Gastrocnemius medialis (tissue), 4 donors: ENCODE measurements at regions not wholly inside any gene's neighbourhood (a gene's known extent, or its start where the extent isn't known, plus 50 kb on each side); places are given as distances from the start of the nearest gene placed in this dataset.
"Not testable (repeated sequence)": the region's sequence is repeated elsewhere in the genome, so short reads cannot be mapped to it uniquely, and the experiment has no call there.

Experiments used
- ATAC-seq, 2 donors: fragments of 150-250 bp; one replicate each; pipeline ENCODE4 v1.9.1; 2016
- DNase-seq, 2 donors: peaks; one replicate each; pipeline ENCODE4 v3.0.0-alpha.2; 2019
- H3K27ac ChIP-seq, 4 donors: fragments of 200-600 bp; sonication (generic); 1 replicate in 1 of 4; 2 replicates in 3 of 4; pipeline ENCODE4 v1.5.1; 2016 to 2018; ENCODE audit warnings: mild to moderate bottlenecking in 2 of 4, moderate library complexity in 1 of 4
- H3K27me3 ChIP-seq, 3 donors: fragments of 200-600 bp; sonication (generic) in 2 of 3; 1 replicate in 1 of 3; 2 replicates in 2 of 3; pipeline versions ENCODE4 v1.5.1 to v1.6.0; 2016 to 2019; ENCODE audit warnings: mild to moderate bottlenecking in 1 of 3, moderate library complexity in 1 of 3
- H3K36me3 ChIP-seq, 2 donors: fragments of 200-600 bp; sonication (generic) in 1 of 2; one replicate each; pipeline ENCODE4 v1.5.1; 2017 to 2018
- H3K4me1 ChIP-seq, 2 donors: fragments of 200-600 bp; sonication (generic) in 1 of 2; one replicate each; pipeline ENCODE4 v1.5.1; 2016 to 2017; ENCODE audit warnings: mild to moderate bottlenecking in 2 of 2
- H3K4me3 ChIP-seq, 4 donors: fragments of 200-600 bp; sonication (generic) in 3 of 4; 1 replicate in 1 of 4; 2 replicates in 3 of 4; pipeline ENCODE4 v1.5.1; 2016 to 2019; ENCODE audit warnings: mild to moderate bottlenecking in 2 of 4
- H3K9me3 ChIP-seq, 3 donors: fragments of 200-600 bp; sonication (generic) in 2 of 3; 1 replicate in 1 of 3; 2 replicates in 2 of 3; pipeline ENCODE4 v1.5.1; 2016 to 2019
- in situ Hi-C, 4 donors: fragments of 200-750 bp; cut with MboI; loops; one replicate each; pipeline versions ENCODE4 v1.15.0 to v1.8.0; 2017; ENCODE audit warnings: low sequenced_read_pairs in 4 of 4
- intact Hi-C: fragments of 100-400 bp; cut with DNase I; formaldehyde crosslinking; loops from one replicate; pipeline ENCODE4 v1.15.1; 2023; ENCODE audit warnings: low total_unique reads

- intact Hi-C loops, DNase-seq, H3K4me1 ChIP-seq, H3K27me3 ChIP-seq, ATAC-seq, H3K9me3 ChIP-seq, H3K27ac ChIP-seq, H3K36me3 ChIP-seq, H3K4me3 ChIP-seq, in situ Hi-C loops: not testable (repeated sequence)
Observed at GRCh38 chr1:120941066-120941465, 51.5 kb downstream of the PPIAL4A start.

DNA sequence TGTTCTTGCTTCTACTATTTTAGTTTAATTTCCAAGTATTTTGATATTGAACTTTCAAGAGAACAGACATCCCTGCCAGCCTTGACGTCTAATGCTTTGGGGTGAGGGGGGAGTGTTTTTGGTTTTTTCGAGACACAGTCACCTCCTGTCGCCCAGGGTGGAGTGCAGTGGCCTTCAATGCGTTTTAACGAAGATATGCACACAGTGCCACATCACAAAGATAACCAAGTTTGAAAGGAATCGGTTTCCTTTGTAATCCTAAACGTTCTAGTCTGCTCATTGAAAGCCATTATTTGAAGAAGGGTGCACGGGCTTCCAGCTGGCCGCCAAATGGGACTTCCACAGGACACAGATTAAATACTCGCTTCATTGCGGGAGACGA is 52.3 kb downstream of the PPIAL4A start:
- Histone ChIP-seq H3K4me3 (peak overlapping the region in 2 of 4 donors; percentile 24 to 44), H3K27ac (peak overlapping the region in 1 of 4 donors; percentile 31)
- H3K36me3 ChIP-seq, H3K27me3 ChIP-seq, ATAC-seq, H3K4me1 ChIP-seq, H3K9me3 ChIP-seq, intact Hi-C loops, in situ Hi-C loops, DNase-seq: not testable (repeated sequence)

DNA sequence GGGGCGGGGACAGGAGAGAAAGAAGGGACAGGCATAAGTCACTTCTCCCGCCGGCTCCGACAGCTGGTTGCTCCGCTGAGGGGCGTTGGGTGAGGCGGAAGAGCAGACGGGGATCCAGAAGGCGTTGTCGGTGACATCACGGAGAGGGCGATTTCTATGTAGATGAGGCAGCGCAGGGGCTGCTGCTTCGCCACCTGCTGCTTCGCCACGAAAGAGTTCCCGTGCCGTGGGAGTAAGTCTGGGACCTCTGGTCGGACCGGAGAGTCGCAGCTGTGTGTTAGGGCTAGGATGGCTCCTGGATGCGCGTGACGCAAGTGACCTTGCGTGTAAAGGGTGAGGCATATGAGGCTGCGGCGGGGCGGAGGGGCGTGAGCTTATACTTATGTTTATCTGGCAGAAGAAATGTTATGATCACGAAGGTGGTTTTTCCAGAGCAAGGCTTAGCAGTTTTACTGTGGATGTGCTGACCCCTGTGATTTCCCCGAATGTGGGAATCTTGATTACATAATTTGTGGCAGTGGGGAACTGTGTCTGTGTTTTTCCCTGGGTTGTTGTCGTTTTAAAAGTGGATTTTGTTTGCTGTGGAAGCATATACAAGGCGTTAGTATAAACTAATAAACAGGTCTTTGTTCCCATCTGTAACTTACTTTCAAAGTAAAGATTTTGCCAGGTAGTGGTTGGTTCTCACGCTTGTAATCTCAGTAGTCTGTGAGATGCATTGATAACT is 52.8 kb downstream of the PPIAL4A start:
- H3K4me1 ChIP-seq, H3K9me3 ChIP-seq, H3K36me3 ChIP-seq, intact Hi-C loops, in situ Hi-C loops, H3K27me3 ChIP-seq: not testable (repeated sequence)
- Histone ChIP-seq H3K27ac (peak overlapping the region; percentile 19 to 52 (median 36)), H3K4me3 (peak overlapping the region; percentile 24 to 47 (median 38))
- ATAC-seq, result peak in 1 of 2 donors; percentile 65
- peak; percentile 20 to 23 for DNase-seq

- DNase-seq, ATAC-seq, H3K4me1 ChIP-seq, in situ Hi-C loops, H3K27ac ChIP-seq, H3K9me3 ChIP-seq, H3K36me3 ChIP-seq, intact Hi-C loops, H3K27me3 ChIP-seq, H3K4me3 ChIP-seq: not testable (repeated sequence)
Observed at GRCh38 chr1:120942945-120943319, 53.4 kb downstream of the PPIAL4A start.

DNA sequence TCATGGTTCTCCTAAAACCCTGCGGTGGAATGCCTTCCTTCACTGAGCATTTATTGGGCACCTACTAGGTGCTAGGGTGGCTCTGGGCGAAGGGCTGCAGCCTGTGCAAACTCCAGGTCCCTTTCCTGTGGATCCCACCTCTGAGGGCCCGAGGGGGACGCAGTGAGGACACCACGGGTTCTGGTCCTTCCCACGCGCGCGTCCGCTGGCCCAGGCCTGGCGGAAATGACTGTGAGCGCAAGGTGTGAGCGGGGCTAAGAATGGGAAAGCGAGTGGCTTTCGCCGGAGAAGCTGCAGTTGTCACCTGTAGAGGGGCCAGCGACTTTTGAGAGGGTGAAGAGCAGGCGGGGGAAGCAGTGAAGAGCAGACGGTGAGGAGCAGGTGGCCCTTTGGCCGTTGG is 55.1 kb downstream of the PPIAL4A start:
- H3K9me3 ChIP-seq, H3K4me3 ChIP-seq, H3K27me3 ChIP-seq, ATAC-seq, DNase-seq, in situ Hi-C loops, H3K27ac ChIP-seq, H3K36me3 ChIP-seq, intact Hi-C loops, H3K4me1 ChIP-seq: not testable (repeated sequence)

DNA sequence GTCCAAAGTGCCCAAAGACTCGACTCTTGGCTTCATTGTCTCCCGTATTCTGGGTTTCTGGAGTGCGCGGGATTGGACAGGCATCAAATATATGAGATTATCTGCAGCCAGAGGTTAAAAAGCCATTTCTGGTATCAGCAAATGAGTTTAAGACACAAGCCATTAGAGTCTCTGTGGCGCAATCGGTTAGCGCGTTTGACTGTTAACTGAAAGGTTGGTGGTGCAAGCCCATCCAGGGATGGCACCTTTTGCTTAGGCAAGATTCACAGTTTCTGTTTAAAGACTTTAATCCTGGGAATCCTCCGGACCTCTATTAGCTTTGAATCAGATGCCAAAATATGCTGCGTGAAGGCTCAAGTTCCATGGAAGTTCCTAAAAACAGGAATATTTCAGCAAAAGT is 55.6 kb downstream of the PPIAL4A start:
- H3K36me3 ChIP-seq, H3K4me3 ChIP-seq, H3K27me3 ChIP-seq, intact Hi-C loops, DNase-seq, H3K27ac ChIP-seq, ATAC-seq, in situ Hi-C loops, H3K9me3 ChIP-seq, H3K4me1 ChIP-seq: not testable (repeated sequence)

GRCh38 chr1:120947114-120947513 is 57.5 kb downstream of the PPIAL4A start:
- in situ Hi-C loops, H3K9me3 ChIP-seq, H3K36me3 ChIP-seq, DNase-seq, H3K27me3 ChIP-seq, intact Hi-C loops, H3K4me3 ChIP-seq, H3K4me1 ChIP-seq, H3K27ac ChIP-seq, ATAC-seq: not testable (repeated sequence)

DNA sequence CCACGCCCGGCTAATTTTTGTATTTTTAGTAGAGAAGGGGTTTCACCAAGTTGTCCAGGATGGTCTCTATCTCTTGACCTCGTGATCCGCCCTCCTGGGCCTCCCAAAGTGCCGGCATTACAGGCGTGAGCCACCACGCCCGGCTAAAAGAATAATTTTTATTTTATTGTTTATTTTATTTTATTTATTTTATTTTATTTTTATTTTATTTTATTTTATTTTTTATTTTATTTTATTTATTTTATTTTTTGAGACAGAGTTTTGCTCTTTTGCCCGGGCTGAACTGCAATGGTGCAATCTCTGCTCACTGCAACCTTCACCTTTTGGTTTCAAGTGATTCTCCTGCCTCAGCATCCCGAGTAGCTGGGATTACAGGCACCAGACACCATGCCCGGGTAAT is 60.2 kb downstream of the PPIAL4A start:
- in situ Hi-C loops, H3K4me1 ChIP-seq, H3K27me3 ChIP-seq, intact Hi-C loops, H3K9me3 ChIP-seq, H3K36me3 ChIP-seq, H3K4me3 ChIP-seq, ATAC-seq, DNase-seq, H3K27ac ChIP-seq: not testable (repeated sequence)

- H3K27me3 ChIP-seq, H3K4me3 ChIP-seq, DNase-seq, in situ Hi-C loops, intact Hi-C loops, ATAC-seq, H3K4me1 ChIP-seq, H3K27ac ChIP-seq, H3K36me3 ChIP-seq, H3K9me3 ChIP-seq: not testable (repeated sequence)
Observed at GRCh38 chr1:120950633-120951032, 61.1 kb downstream of the PPIAL4A start.

DNA sequence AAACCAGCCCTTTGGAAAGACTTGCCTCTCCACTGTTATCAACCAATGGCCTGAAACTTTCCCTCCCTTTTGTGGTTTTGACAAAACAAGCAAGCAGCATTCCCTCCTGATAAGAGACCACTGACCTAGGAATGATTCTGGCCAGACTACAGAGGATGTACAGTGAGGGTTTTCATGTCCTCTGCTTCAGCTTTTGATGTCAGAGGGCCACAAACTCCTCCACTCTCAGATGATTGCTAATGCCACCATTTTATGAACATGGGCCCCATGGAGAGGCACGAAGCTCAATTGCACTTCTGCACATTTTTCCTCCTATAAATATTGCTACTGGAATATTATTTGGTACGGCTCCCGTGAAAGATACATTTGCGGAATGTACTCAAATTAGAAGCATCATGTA is 61.5 kb downstream of the PPIAL4A start:
- DNase-seq, ATAC-seq, H3K36me3 ChIP-seq, intact Hi-C loops, H3K27me3 ChIP-seq, H3K4me1 ChIP-seq, H3K9me3 ChIP-seq, H3K27ac ChIP-seq, H3K4me3 ChIP-seq, in situ Hi-C loops: not testable (repeated sequence)

GRCh38 chr1:120952207-120952870 is 62.8 kb downstream of the PPIAL4A start:
- DNase-seq, H3K27me3 ChIP-seq, H3K4me1 ChIP-seq, H3K27ac ChIP-seq, H3K4me3 ChIP-seq, intact Hi-C loops, in situ Hi-C loops, ATAC-seq, H3K9me3 ChIP-seq, H3K36me3 ChIP-seq: not testable (repeated sequence)

DNA sequence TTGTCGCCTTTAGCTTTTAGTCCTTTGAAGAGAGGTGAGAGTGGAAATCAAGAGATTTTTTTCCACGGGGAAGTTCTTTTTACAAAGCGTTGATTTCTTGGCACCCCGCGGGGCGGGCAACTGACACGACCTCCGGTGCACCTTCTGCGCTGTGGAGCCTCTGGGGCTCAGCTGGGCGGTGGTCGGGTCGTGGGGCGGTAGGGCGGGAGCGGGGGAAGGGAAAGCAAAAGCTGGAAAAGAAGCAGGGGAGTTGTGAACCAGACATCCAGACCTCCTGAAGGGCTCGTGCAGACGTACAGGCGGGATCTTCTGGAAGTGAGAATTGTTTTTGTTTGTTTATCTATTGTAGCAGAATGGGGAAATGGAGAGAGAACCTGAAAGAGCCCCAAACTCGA is 63.3 kb downstream of the PPIAL4A start:
- H3K27me3 ChIP-seq, H3K4me3 ChIP-seq, H3K9me3 ChIP-seq, ATAC-seq, DNase-seq, H3K27ac ChIP-seq, H3K4me1 ChIP-seq, intact Hi-C loops, H3K36me3 ChIP-seq, in situ Hi-C loops: not testable (repeated sequence)
